WTC11 (cell line): ENCODE measurements at regions not wholly inside any gene's neighbourhood (a gene's known extent, or its start where the extent isn't known, plus 50 kb on each side); places are given as distances from the start of the nearest gene placed in this dataset.

ENCODE experiments used
- ATAC-seq: fragments of 200-7000 bp; cut with Tn5 transposase; 2 replicates; pipeline ENCODE4 v1.10.0; 2021; ENCODE audit warnings: mild to moderate bottlenecking, moderate library complexity
- CTCF ChIA-PET: fragments of 300-600 bp; sonication (Branson Sonifier 250); formaldehyde crosslinking; loops from one replicate; lab custom pipeline; 2021; ENCODE audit warnings: antibody characterized with exemption; lab: Charles Lee
- POLR2A ChIA-PET: fragments of 350-600 bp; sonication (Branson Sonifier 250); formaldehyde crosslinking; loops from one replicate; lab custom pipeline; 2021; ENCODE audit warnings: antibody characterized with exemption; lab: Charles Lee
- DNase-seq: peaks from one replicate; pipeline ENCODE4 v3.0.0; 2021; ENCODE audit warnings: low spot score
- H3K27ac Mint-ChIP-seq: 2 replicates; pipeline ENCODE4 v1.8.0; 2021; ENCODE audit warnings: mixed read lengths
- H3K27me3 Mint-ChIP-seq: 2 replicates; pipeline ENCODE4 v1.8.0; 2021; ENCODE audit warnings: low read depth, mild to moderate bottlenecking, moderate library complexity, mixed read lengths
- H3K36me3 Mint-ChIP-seq: 2 replicates; pipeline ENCODE4 v1.8.0; 2021; ENCODE audit warnings: mixed read lengths
- H3K4me1 Mint-ChIP-seq: 2 replicates; pipeline ENCODE4 v1.8.0; 2022; ENCODE audit warnings: mixed read lengths
- H3K4me3 Mint-ChIP-seq: 2 replicates; pipeline ENCODE4 v1.8.0; 2021; ENCODE audit warnings: mild to moderate bottlenecking, moderate library complexity, mixed read lengths
- H3K9me3 Mint-ChIP-seq: 2 replicates; pipeline ENCODE4 v1.8.0; 2021; ENCODE audit warnings: mixed read lengths
- AFF4 ChIP-seq: sonication (generic); formaldehyde crosslinking; IDR thresholded peaks from 2 replicates; pipeline ENCODE4 v1.8.1; 2023; ENCODE audit warnings: mild to moderate bottlenecking, missing genetic modification reagents, borderline replicate concordance
- ARID4B ChIP-seq: sonication (generic); formaldehyde crosslinking; IDR thresholded peaks from 2 replicates; pipeline ENCODE4 v1.8.0; 2023; ENCODE audit warnings: missing genetic modification reagents, mild to moderate bottlenecking, borderline replicate concordance
- CBFB ChIP-seq: sonication (generic); formaldehyde crosslinking; IDR thresholded peaks from 2 replicates; pipeline ENCODE4 v1.8.1; 2022; ENCODE audit warnings: mild to moderate bottlenecking, low read depth, missing genetic modification reagents
- CDX4 ChIP-seq: fragments of 250-450 bp; sonication (Bioruptor Pico); IDR thresholded peaks from 2 replicates; pipeline ENCODE4 v1.9.0; 2021; ENCODE audit warnings: moderate library complexity, mild to moderate bottlenecking, inconsistent platforms, borderline replicate concordance
- CTCF ChIP-seq: fragments of 200-600 bp; IDR thresholded peaks from 2 replicates; pipeline ENCODE4 v1.8.0; 2022; ENCODE audit warnings: antibody characterized with exemption
- HMGA2 ChIP-seq: fragments of 250-450 bp; sonication (Bioruptor Pico); IDR thresholded peaks from 2 replicates; pipeline ENCODE4 v1.4.0; 2021; ENCODE audit warnings: mild to moderate bottlenecking, moderate library complexity
- IRF1 ChIP-seq: sonication (generic); formaldehyde crosslinking; IDR thresholded peaks from 2 replicates; pipeline ENCODE4 v1.8.0; 2023; ENCODE audit warnings: missing genetic modification reagents
- JAZF1 ChIP-seq: fragments of 250-450 bp; sonication (Bioruptor Pico); IDR thresholded peaks from 2 replicates; pipeline ENCODE4 v1.9.0; 2021; ENCODE audit warnings: moderate library complexity, mild to moderate bottlenecking, inconsistent platforms
- NFYB ChIP-seq: sonication (generic); formaldehyde crosslinking; conservative IDR thresholded peaks from 2 replicates; pipeline ENCODE4 v1.8.0; 2022; ENCODE audit warnings: low read depth, missing genetic modification reagents
- PRDM15 ChIP-seq: sonication (generic); formaldehyde crosslinking; IDR thresholded peaks from 2 replicates; pipeline ENCODE4 v1.8.0; 2022; ENCODE audit warnings: missing genetic modification reagents
- TEAD4 ChIP-seq: sonication (generic); formaldehyde crosslinking; IDR thresholded peaks from 2 replicates; pipeline ENCODE4 v1.8.0; 2022; ENCODE audit warnings: mild to moderate bottlenecking, missing genetic modification reagents
- ZNF396 ChIP-seq: fragments of 250-450 bp; sonication (Bioruptor Pico); IDR thresholded peaks from 2 replicates; pipeline ENCODE4 v1.8.0; 2021; ENCODE audit warnings: mild to moderate bottlenecking, moderate library complexity, borderline replicate concordance
- ZNF416 ChIP-seq: fragments of 250-450 bp; sonication (Bioruptor Pico); IDR thresholded peaks from 2 replicates; pipeline ENCODE4 v1.9.0; 2021; ENCODE audit warnings: mild to moderate bottlenecking, inconsistent platforms
- ZNF425 ChIP-seq: fragments of 250-450 bp; sonication (Bioruptor Pico); conservative IDR thresholded peaks from 2 replicates; pipeline ENCODE4 v1.9.0; 2021; ENCODE audit warnings: mild to moderate bottlenecking
- ZNF671 ChIP-seq: fragments of 250-450 bp; sonication (Bioruptor Pico); IDR thresholded peaks from 2 replicates; pipeline ENCODE4 v1.8.0; 2021; ENCODE audit warnings: mild to moderate bottlenecking
- ZSCAN18 ChIP-seq: fragments of 250-450 bp; sonication (Bioruptor Pico); IDR thresholded peaks from 2 replicates; pipeline ENCODE4 v2.1.2; 2022; ENCODE audit warnings: mild to moderate bottlenecking, moderate library complexity

GRCh38 chr10:3397231-3397630, 224.6 kb upstream of the PITRM1 start:
- TF ChIP-seq HMGA2 (CRISPR knock-in tag) (no peak), CDX4 (no peak), ZNF671 (CRISPR knock-in tag) (no peak), IRF1 (CRISPR knock-in tag) (no peak)
- peaks cover 11% of the 10 kb centered on the region for H3K36me3 Mint-ChIP-seq
- H3K4me3 Mint-ChIP-seq = no peak overlapping the region
- H3K27ac Mint-ChIP-seq = no peak overlapping the region
- peaks cover 15% of the 10 kb centered on the region for H3K9me3 Mint-ChIP-seq
- H3K27me3 Mint-ChIP-seq = no peaks in the 10 kb centered on the region
- ChIA-PET CTCF (interaction anchor here (1.0 kb wide), 1 partner anchor 55 kb away, joined by 4 read pairs; no protein-coding TSS in a partner anchor), POLR2A (no interaction called here)
- DNase-seq (no peak), ATAC-seq (no peak)
- H3K4me1 Mint-ChIP-seq = peaks cover 17% of the 10 kb centered on the region

GRCh38 chr10:3396116-3396515, 223.5 kb upstream of the PITRM1 start:
- Mint-ChIP-seq H3K4me1 (peaks cover 17% of the 10 kb centered on the region), H3K27me3 (no peaks in the 10 kb centered on the region), H3K9me3 (peaks cover 15% of the 10 kb centered on the region), H3K36me3 (peaks cover 11% of the 10 kb centered on the region), H3K27ac (no peak overlapping the region), H3K4me3 (no peak overlapping the region)
- POLR2A ChIA-PET = no interaction called here
- CTCF ChIA-PET = no interaction called here
- ATAC-seq = no peak
- DNase-seq = no peak
- TF ChIP-seq ZNF396 (no peak), ZNF416 (CRISPR knock-in tag) (no peak), ARID4B (CRISPR knock-in tag) (no peak), JAZF1 (CRISPR knock-in tag) (no peak), TEAD4 (CRISPR knock-in tag) (no peak), PRDM15 (no peak), CTCF (no peak), AFF4 (CRISPR knock-in tag) (no peak), NFYB (CRISPR knock-in tag) (no peak), ZNF425 (CRISPR knock-in tag) (no peak), CBFB (CRISPR knock-in tag) (no peak), HMGA2 (CRISPR knock-in tag) (no peak), ZSCAN18 (CRISPR knock-in tag) (no peak)
